Esophagus muscularis mucosa (tissue), 4 donors: ENCODE measurements at regions not wholly inside any gene's neighbourhood (a gene's known extent, or its start where the extent isn't known, plus 50 kb on each side); places are given as distances from the start of the nearest gene placed in this dataset.

ENCODE experiments used
- EP300 ChIP-seq: sonication (generic); formaldehyde crosslinking; IDR thresholded peaks from one replicate; pipeline ENCODE4 v1.6.1; 2017; ENCODE audit warnings: antibody characterized with exemption
- POLR2A ChIP-seq: fragments of 450-650 bp; IDR thresholded peaks from one replicate; pipeline ENCODE4 v1.6.1; 2017; ENCODE audit warnings: antibody characterized with exemption, moderate library complexity, mild to moderate bottlenecking, low read depth
- TF ChIP-seq, protein P1 (sequence below), 3 experiments: fragments of 200-600 bp in 2 of 3; fragments of 450-650 bp in 1 of 3; sonication (generic) in 2 of 3; IDR thresholded peaks; one replicate each; pipeline ENCODE4 v1.5.1; 2017 to 2019; ENCODE audit warnings: antibody characterized with exemption in 3 of 3, mild to moderate bottlenecking in 2 of 3, moderate library complexity in 1 of 3

GRCh38 chr7:97630116-97630515 is 101.8 kb upstream of the TAC1 start:
- TF ChIP-seq POLR2A (no peak), EP300 (no peak)
- TF ChIP-seq, protein P1, sequence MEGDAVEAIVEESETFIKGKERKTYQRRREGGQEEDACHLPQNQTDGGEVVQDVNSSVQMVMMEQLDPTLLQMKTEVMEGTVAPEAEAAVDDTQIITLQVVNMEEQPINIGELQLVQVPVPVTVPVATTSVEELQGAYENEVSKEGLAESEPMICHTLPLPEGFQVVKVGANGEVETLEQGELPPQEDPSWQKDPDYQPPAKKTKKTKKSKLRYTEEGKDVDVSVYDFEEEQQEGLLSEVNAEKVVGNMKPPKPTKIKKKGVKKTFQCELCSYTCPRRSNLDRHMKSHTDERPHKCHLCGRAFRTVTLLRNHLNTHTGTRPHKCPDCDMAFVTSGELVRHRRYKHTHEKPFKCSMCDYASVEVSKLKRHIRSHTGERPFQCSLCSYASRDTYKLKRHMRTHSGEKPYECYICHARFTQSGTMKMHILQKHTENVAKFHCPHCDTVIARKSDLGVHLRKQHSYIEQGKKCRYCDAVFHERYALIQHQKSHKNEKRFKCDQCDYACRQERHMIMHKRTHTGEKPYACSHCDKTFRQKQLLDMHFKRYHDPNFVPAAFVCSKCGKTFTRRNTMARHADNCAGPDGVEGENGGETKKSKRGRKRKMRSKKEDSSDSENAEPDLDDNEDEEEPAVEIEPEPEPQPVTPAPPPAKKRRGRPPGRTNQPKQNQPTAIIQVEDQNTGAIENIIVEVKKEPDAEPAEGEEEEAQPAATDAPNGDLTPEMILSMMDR (IDR thresholded peaks at IDR 0.05) = no peak
